Motor neuron (in vitro differentiated cells): ENCODE measurements at regions not wholly inside any gene's neighbourhood (a gene's known extent, or its start where the extent isn't known, plus 50 kb on each side); places are given as distances from the start of the nearest gene placed in this dataset.
A peak's percentile ranks its signal among the peaks of the same experiment; 100 is the strongest.

Experiments used
- ATAC-seq, 8 experiments: fragments of 200-7000 bp; cut with Tn5 transposase; replicated peaks in 6 of 8; 2 replicates each; pipeline ENCODE4 v1.8.0; 2021; ENCODE audit warnings: mild to moderate bottlenecking in 8 of 8, moderate library complexity in 8 of 8
- H3K27ac ChIP-seq, 2 donors: fragments of 250-450 bp; sonication (Bioruptor Pico); 2 replicates each; pipeline ENCODE4 v1.9.0; 2021; ENCODE audit warnings: antibody characterized with exemption in 2 of 2, mild to moderate bottlenecking in 2 of 2, moderate library complexity in 1 of 2
- H3K4me1 ChIP-seq, 2 donors: fragments of 250-450 bp; sonication (Bioruptor Pico); replicated peaks in 1 of 2; 2 replicates each; pipeline ENCODE4 v1.6.1; 2021; ENCODE audit warnings: antibody characterized with exemption in 2 of 2, mild to moderate bottlenecking in 2 of 2, moderate library complexity in 1 of 2
- H3K4me3 ChIP-seq, 5 donors: fragments of 250-450 bp; sonication (Bioruptor Pico); 2 replicates each; pipeline ENCODE4 v1.9.0; 2021; ENCODE audit warnings: antibody characterized with exemption in 5 of 5, mild to moderate bottlenecking in 5 of 5, moderate library complexity in 4 of 5
- WGBS, 10 experiments: fragments of 450-650 bp; shearing (Covaris generic); methylation state at CpG; one replicate each; pipeline ENCODE4 v1.0.0; 2022; 5-methylcytosine and 5-hydroxymethylcytosine counted together
- in situ Hi-C, 9 experiments: fragments of 400-800 bp; cut with MboI; loops; one replicate each; pipeline ENCODE4 v1.15.0; 2021; ENCODE audit warnings: low sequenced_read_pairs in 9 of 9, low pct_unique_long_range_greater_than_20kb in 2 of 9; ENCODE audit not compliant: unreplicated experiment in 9 of 9

DNA sequence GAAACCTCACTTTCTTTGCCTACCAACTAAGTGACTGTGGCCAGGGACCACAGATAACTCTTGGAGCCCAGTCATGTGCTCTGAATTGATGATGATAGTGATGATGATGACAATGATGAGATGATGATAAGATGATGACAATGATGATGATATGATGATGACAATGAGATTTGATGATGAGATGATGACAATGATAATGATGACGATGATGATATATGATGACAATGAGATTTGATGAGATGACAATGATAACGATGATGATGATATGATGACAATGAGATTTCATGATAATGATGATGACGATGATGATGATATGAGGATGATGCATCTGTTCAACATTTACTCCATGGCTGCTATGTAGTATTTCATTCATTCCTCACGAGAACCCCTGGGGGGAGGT, 213.0 kb downstream of the ERCC6L2 start:
- in situ Hi-C loops, result no loop called here
- peaks cover 44 to 49% of the 10 kb centered on the region in 2 donors for H3K4me1 ChIP-seq
- H3K27ac ChIP-seq, result no peak overlapping the region
- no peak for ATAC-seq
- 23 to 100% (median 75%) methylated on average over 1 to 4 of the region's 4 CpGs for WGBS, 10 experiments
- no peak overlapping the region for H3K4me3 ChIP-seq

DNA sequence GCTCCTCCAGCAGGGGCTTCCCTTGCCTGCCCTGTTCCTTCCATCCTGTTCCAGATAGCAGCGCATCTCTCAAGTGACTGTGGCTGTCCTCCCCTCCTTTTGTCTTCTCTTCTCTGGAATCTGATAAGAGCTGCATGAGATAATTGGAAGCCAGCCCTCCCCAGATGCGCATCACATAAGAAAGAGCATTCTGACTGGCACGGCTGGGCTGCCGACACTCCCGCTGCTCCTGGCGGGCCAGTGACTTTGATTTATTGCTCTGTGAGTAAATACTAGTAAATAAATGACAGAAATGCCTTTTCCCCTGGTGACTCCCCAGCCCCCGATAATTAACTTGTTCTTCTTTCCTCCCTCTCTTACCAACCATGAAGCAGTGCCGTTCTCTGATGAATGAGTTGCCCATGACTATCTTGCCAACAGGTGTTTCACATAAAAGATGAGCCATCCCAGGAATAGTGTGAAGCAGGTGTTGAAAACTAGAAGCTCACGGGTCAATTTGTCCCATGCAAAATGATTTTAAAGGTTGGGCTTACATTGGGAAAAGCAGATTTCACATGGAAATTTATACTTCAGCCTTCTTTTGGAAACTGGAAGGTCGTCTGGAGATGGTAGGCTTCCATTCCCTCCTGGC, 212.3 kb downstream of the ERCC6L2 start:
- 0 to 58% (median 16%) methylated on average over 1 to 6 of the region's 10 CpGs; no CpG with 5 or more reads in 2 of the 10 experiments for WGBS, 10 experiments
- in situ Hi-C loops, result no loop called here
- peak overlapping the region in 1 of 2 donors; percentile 28 for H3K27ac ChIP-seq
- peak; percentile 34 to 74 (median 55) for ATAC-seq
- peaks cover 51 to 57% of the 10 kb centered on the region in 2 donors for H3K4me1 ChIP-seq
- no peak overlapping the region for H3K4me3 ChIP-seq

DNA sequence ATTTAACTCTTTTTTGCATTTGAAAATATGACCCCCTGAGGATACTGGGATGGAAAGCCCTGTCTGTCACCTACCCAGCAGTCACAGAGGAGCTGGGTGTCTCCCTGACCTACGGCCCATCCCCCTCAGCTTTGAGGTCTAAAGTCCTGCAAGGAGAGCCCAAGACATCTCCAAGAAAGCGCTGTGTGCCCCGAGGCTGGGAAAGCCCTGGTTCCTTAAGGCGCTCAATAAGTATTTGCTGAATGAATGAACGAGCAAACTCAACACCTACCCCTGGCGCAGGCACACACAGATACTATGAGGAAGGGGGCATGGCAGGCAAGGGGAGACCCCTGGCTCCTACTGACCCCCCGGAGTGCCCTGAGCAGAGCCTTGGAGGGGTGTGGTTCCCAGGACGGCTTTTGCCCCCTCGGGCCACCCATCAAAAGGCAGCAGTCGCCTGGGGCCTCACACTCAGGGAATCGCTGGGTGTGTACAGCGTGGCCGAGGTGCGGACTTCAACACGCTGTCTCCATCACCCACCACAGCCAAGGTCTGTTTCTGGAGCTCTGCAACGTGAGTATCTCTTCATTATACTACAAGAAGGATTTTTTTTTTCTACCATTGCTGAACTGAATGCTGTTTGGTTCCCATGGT, 211.6 kb downstream of the ERCC6L2 start:
- Histone ChIP-seq H3K4me3 (no peak overlapping the region), H3K4me1 (peaks cover 56 to 60% of the 10 kb centered on the region in 2 donors), H3K27ac (peak overlapping the region in 1 of 2 donors; percentile 28)
- ATAC-seq, result no peak
- 0 to 90% (median 57%) methylated on average over 1 to 10 of the region's 16 CpGs; no CpG with 5 or more reads in 3 of the 10 experiments for WGBS, 10 experiments
- in situ Hi-C loops, result no loop called here

DNA sequence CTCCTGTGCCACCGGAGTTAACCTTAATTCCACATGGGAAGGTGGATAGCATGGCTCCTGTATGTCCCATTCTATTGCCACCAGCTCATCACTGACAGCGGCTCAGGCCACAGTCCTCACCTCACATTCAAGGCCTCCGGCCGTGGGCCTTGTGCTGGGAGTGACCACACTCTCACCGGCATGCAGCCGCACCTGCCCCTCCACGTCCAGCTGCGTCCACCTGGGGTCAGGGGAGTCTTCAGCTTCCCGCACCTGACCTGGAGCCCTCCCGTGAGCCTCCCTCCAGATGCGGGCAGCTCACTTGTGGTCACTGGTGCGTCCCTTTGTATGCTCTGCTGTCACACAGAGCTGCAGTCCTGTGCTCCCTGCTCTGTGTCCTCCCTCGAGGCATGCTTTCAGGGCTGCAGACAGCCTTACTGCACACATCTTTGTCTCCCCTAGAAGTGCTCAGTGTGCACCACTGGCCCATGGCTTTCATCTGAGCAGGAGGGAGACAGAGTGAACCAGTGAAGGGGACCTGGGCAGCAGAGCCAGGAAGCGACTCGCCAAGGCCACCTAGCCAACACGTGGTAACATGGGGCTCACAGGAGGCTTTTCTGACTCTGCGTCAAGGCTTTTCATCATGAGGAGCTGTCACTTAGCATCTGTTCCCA, 210.1 kb downstream of the ERCC6L2 start:
- 42 to 100% (median 75%) methylated on average over 1 to 4 of the region's 17 CpGs; no CpG with 5 or more reads in 4 of the 10 experiments for WGBS, 10 experiments
- Histone ChIP-seq H3K27ac (peak overlapping the region in 1 of 2 donors; percentile 69), H3K4me1 (peaks cover 56 to 60% of the 10 kb centered on the region in 2 donors), H3K4me3 (no peak overlapping the region)
- ATAC-seq, result peak in 5 of 8 experiments; percentile 15 to 50 (median 34)
- in situ Hi-C loops, result no loop called here

DNA sequence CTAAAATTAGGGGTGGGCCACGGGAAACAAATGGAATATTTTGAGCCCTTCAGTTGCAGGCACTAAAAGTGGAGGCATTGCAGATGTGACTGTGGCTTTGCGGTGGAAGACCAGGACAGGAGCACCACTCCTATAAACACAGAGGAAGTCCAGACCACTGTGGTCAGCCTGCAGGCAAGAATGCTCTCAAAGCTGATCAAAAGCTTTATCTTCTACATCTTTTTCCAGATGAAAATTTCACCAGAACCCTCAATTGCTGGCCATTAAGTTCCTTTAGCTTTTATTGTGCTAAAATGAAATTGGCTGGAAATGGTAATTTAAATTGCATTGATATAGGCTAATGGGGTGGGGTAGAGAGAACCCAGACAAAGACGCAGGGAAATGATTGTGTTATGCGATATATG, 208.8 kb downstream of the ERCC6L2 start:
- peak in 5 of 8 experiments; percentile 11 to 74 (median 19) for ATAC-seq
- Histone ChIP-seq H3K27ac (peak overlapping the region; percentile 2 to 28), H3K4me3 (no peak overlapping the region), H3K4me1 (peaks cover 59 to 61% of the 10 kb centered on the region in 2 donors)
- 4 to 67% (median 13%) methylated on average over 1 to 4 of the region's 4 CpGs; no CpG with 5 or more reads in 2 of the 10 experiments for WGBS, 10 experiments
- in situ Hi-C loops, result no loop called here

DNA sequence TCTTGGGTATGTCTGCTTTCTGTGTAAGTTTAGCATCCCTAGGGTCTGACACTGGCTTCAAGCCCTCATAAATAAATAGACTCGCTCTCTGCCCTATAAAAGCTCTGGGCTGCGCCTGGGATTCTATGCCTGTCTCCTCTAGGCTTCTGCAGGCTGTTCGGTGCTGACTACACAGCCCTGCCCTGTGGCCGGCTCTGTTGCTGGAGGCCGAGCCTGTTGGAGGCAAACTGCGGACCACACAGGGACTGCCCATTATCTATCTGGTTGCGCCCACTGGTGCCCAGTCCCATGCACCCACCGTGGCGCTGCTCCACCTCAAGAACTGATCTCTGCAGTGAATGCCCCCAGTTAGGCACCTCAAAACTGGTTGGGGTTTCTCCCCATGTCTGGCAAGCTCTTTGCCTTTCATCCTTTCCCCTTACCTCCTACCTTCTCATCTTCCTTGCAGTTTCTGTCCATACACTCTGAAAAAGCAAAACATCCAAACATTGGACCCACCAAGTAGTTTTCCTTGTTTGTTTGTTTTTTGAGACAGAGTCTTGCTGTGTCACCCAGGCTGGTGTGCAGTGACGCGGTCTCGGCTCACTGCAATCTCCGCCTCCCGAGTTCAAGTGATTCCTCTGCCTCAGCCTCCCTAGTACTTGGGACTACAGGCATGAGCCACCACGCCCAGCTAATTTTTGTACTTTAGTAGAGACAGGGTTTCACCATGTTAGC, 207.2 kb downstream of the ERCC6L2 start:
- peaks cover 60 to 66% of the 10 kb centered on the region in 2 donors for H3K4me1 ChIP-seq
- ATAC-seq, result no peak
- 57 to 100% (median 91%) methylated on average over 1 to 11 of the region's 15 CpGs; no CpG with 5 or more reads in 3 of the 10 experiments for whole genome bisulfite sequencing, 10 experiments
- in situ Hi-C loops, result no loop called here
- H3K4me3 ChIP-seq, result no peak overlapping the region
- peak overlapping the region; percentile 74 to 76 for H3K27ac ChIP-seq

DNA sequence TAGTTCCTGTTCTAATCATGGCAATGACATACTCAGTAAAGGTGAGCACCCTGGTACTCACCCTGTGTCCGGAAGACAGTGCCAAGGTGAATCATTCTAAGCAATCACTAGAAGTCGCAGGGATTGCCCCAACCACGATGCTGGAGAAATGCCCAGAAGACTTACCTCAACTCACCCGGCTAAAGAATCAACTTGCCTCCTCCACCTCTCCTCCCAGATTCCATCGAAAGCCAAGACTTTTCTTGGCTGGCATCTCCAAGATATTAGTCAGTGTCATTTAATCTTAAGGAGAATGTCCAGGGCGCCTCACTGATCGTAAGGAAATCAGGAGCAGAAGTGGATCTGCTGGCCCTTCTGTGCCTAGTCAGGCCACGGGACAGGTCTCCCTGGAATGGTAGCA, 204.9 kb downstream of the ERCC6L2 start:
- no peak overlapping the region for H3K27ac ChIP-seq
- ATAC-seq, result no peak
- H3K4me3 ChIP-seq, result no peak overlapping the region
- in situ Hi-C loops, result no loop called here
- peaks cover 43 to 47% of the 10 kb centered on the region in 2 donors for H3K4me1 ChIP-seq
- WGBS, 10 experiments, result 40 to 100% (median 97%) methylated on average over 1 to 8 of the region's 8 CpGs; no CpG with 5 or more reads in 1 of the 10 experiments

DNA sequence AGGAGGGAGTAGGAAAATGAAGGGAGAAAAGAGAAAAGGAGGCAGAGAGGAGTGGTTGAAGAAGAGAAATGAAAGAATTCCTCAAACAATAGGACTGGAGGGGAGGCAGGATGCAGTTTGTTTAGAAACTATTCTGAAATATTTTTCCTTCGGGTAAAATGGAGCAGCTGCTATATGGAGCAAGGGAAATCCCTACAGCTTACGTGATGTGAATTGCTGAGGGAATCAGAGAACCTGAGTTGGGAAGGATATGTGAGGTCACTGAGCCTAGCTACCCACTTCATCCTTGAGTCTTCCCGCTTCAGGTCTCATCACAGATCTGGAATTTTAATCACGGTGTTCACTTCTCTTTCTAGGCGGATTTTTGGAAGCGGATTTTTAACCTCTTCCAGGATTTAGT, 204.3 kb downstream of the ERCC6L2 start:
- in situ Hi-C loops, result no loop called here
- 67 to 95% (median 84%) methylated on average over 2 to 6 of the region's 6 CpGs for WGBS, 10 experiments
- ATAC-seq, result no peak
- H3K27ac ChIP-seq, result no peak overlapping the region
- peaks cover 37 to 43% of the 10 kb centered on the region in 2 donors for H3K4me1 ChIP-seq
- no peak overlapping the region for H3K4me3 ChIP-seq

DNA sequence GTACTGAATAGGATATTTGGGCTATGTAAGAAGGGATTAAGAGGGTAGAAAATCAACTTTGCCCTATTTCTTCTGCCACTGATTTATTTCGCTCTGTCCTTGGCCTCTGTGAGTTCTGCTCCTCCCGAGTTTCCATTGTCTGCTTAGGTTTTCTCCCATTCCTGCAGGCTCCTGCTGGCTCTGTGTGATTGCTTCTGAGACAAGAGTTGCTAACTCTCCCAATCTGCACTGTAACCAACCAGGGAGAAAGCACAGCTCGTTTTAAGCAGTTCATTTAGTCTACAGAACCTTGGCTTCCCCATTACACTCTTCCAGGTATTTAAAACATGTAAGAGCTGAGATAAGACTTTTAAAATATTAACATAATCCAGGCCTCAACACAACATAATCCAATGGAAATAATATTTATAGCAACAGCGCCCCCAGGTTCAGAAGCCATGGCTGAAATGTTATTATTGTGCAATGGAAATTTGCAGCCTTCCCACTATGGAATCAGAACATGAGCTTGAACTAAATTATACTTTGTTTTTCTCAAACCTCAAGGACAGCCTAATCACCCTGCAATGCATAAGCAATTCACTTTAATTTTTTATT, 203.5 kb downstream of the ERCC6L2 start:
- Histone ChIP-seq H3K4me3 (no peak overlapping the region), H3K27ac (no peak overlapping the region), H3K4me1 (peaks cover 29 to 35% of the 10 kb centered on the region in 2 donors)
- in situ Hi-C loops, result no loop called here
- WGBS, 10 experiments, result 0 to 96% (median 55%) methylated on average over 1 to 4 of the region's 4 CpGs; no CpG with 5 or more reads in 1 of the 10 experiments
- ATAC-seq, result peak in 1 of 8 experiments; percentile 46

DNA sequence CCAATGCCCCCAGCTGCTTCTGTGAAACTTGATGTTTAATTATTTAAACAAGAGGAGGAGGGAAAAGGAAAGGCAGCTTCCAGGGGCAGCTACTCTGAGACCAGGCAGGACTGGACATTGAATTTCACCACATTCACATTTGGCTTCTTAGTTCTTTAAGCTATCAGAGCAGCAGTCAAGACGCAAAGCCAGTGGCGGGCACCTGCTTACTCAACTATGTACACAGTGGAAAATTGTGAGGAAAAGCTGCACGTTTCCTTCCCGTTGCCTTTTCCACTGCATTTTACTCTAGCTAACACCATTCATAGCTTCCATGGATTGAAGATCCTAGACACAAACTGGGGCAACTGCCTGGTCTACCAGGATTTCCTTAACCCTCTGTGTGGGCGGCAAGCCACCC, 200.3 kb downstream of the ERCC6L2 start:
- no peak for ATAC-seq
- H3K27ac ChIP-seq, result no peak overlapping the region
- in situ Hi-C loops, result no loop called here
- WGBS, 10 experiments, result 59 to 100% (median 96%) methylated on average over 2 to 4 of the region's 5 CpGs; no CpG with 5 or more reads in 3 of the 10 experiments
- no peak overlapping the region for H3K4me3 ChIP-seq
- H3K4me1 ChIP-seq, result peaks cover 19 to 36% of the 10 kb centered on the region in 2 donors

DNA sequence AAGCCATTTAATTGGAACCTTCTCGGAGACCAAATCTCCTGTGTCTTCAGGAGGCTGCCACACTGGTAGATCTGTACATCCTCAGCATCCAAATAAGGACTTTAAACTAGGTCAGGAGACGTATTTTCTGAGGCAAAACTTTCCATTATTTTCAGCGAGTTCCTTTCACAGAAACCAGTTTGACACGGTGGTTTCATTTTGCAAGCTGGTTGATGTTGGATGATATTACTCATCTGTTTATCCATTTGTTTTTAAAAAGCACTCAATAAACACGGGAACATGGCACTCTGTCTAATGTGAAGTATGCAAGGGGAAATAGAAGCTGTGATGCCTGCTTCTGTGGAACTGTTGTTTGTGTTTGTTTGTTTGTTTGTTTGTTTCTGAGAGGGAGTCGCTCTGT, 199.6 kb downstream of the ERCC6L2 start:
- 24 to 100% (median 86%) methylated on average over 1 to 6 of the region's 6 CpGs for WGBS, 10 experiments
- no peak for ATAC-seq

More for the DNA sequence above, 199.6 kb downstream of the ERCC6L2 start:
- no peak overlapping the region for H3K4me3 ChIP-seq
- H3K27ac ChIP-seq, result no peak overlapping the region
- in situ Hi-C loops, result no loop called here
- H3K4me1 ChIP-seq, result peaks cover 19 to 36% of the 10 kb centered on the region in 2 donors
